ENCODE measurements at regions not wholly inside any gene's neighbourhood (a gene's known extent, or its start where the extent isn't known, plus 50 kb on each side); places are given as distances from the start of the nearest gene placed in this dataset.
"Not testable (repeated sequence)": the region's sequence is repeated elsewhere in the genome, so short reads cannot be mapped to it uniquely, and the experiment has no call there.

GRCh38 chr7:106583706-106584690, 77.0 kb downstream of the CCDC71L start:
- ATAC-seq = no peak

DNA sequence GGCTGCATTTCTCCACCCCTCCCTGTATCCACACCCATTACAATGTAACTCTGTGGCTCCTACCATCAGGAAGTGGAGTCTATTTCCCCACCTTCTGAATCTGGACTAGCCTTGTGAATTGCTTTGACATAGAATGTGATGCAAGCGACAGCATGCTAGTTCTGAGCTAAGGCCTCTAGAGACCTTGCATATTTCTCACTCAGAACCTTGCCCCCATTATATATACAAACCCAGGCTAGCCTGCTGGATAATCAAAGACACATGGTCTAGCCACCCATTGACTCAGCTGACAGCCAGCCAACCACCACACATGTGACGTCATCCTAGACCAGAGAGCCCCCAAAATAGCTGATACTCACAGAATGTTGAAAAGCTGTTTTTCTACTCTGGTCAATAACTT, 77.9 kb downstream of the CCDC71L start:
- ATAC-seq = no peak

GRCh38 chr7:106582365-106582764, 78.6 kb downstream of the CCDC71L start:
- no peak for ATAC-seq

DNA sequence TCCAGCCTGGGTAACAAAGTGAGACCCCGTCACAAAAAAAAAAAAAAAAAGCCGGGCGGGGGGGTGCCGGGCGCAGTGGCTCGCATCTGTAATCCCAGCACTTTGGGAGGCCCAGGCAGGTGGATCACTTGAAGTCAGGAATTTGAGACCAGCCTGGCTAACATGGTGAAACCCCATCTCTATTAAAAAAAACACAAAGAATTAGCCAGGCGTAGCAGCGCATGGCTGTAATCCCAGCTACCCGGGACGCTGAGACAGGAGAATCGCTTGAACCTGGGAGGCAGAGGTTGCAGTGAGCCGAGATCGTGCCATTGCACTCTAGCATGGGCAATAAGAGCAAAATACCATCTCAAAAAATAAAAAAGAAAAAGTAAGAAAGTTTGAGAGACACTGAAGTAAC, 81.9 kb downstream of the CCDC71L start:
- not testable (repeated sequence) for ATAC-seq

GRCh38 chr7:106575138-106575823, 85.7 kb downstream of the CCDC71L start:
- no peak for ATAC-seq

GRCh38 chr7:106573738-106574137, 87.2 kb downstream of the CCDC71L start:
- no peak for ATAC-seq

- ATAC-seq = no peak
Measured at GRCh38 chr7:106573125-106573663, 87.8 kb downstream of the CCDC71L start.

- no peak for ATAC-seq
Measured at GRCh38 chr7:106572394-106573124, 88.4 kb downstream of the CCDC71L start.

- ATAC-seq = no peak
Measured at GRCh38 chr7:106571563-106571962, 89.4 kb downstream of the CCDC71L start.

- no peak for ATAC-seq
Measured at GRCh38 chr7:106570948-106571418, 90.0 kb downstream of the CCDC71L start.

- no peak for ATAC-seq
Measured at GRCh38 chr7:106570146-106570545, 90.8 kb downstream of the CCDC71L start.

DNA sequence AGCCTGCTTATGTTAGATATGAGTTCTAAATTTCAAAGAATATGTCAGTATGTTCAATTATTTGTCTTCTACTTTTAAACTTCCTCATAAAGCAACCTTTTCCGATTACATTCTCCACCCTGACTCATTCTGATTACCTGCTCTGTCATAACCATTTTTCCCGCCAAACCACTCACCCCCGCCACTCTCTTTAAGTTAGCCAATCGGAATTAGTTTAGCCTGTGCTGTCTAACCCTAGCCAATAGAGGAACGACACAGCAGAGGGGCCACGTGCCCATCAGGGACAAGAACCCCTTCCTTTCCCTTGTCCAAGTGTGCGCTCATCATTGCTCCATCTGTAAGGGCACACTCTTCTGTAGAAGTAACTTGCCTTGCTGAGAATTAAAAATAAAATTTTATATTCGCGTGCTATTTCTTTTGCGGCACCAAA, 91.4 kb downstream of the CCDC71L start:
- no peak for ATAC-seq

GRCh38 chr7:106568680-106569499, 92.1 kb downstream of the CCDC71L start:
- ATAC-seq = peak; percentile 46 to 75

- no peak for ATAC-seq
Measured at GRCh38 chr7:106568002-106568679, 92.8 kb downstream of the CCDC71L start.

GRCh38 chr7:106567204-106568001, 93.6 kb downstream of the CCDC71L start:
- not testable (repeated sequence) for ATAC-seq

DNA sequence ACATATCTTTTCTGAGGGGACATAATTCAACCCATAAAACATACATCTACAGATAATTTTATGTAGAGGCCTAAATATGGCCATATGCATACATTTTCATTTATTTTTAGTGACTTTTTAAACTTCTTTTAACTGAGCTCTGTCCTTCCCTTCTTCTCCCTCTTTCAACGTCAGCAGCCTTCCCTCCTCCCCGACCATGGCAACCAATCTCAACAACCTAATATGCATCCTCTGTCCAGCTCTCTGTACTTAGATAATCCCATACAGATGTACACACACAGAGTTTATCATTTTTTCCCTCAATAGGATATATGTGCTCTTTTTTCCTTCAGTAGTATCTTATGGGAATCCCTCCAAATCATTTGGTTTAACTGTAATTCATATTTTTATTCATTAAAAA, 94.3 kb downstream of the CCDC71L start:
- no peak for ATAC-seq

- ATAC-seq = no peak
Measured at GRCh38 chr7:106566196-106566595, 94.8 kb downstream of the CCDC71L start.

DNA sequence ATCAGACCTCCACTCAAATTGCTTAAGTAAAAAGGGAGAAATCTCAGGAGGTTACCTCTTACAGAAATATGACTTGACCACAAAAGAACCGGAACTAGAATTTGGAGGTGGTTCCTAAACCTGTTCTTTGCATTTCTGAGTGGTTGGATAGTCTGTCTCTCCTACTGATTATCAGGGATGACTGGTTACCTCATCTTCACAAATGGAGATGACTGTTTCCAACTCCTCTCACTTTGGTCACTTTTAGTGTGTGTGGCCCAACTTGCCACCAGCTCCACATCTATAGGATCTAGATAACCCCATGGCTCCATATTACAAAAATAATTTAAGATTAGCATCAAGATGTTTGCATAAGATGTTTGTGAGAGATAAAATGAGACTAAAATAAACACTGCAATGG, 95.5 kb downstream of the CCDC71L start:
- no peak for ATAC-seq

- ATAC-seq = no peak
Measured at GRCh38 chr7:106563466-106564150, 97.3 kb downstream of the CCDC71L start.
